ENCODE measurements at regions not wholly inside any gene's neighbourhood (a gene's known extent, or its start where the extent isn't known, plus 50 kb on each side); places are given as distances from the start of the nearest gene placed in this dataset.

DNA sequence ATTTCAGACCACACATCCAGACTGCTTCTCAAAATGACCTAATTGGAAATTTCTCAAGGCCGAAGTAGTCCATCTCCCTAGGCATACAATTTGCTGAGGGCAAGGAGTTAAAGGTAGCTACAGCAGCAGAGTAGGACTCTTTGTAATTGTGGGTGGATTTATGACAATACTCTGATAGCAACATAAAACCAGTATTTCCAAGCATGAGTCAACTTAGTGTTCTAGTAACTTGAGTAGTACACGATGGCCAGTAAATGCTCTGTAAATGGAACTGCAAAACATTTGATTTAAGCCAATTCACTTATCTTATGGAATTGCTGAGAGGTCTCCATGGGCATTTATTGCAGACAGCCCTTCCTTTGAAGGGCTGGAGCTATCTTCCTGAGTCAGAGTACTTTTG, 352.2 kb downstream of the PLK2 start:
- TF ChIP-seq CTCF (IDR thresholded peaks at IDR 0.05; ENCODE audit: low read depth, low read length) (no peak), POLR2A (IDR thresholded peaks at IDR 0.05; ENCODE audit: extremely low read depth, insufficient read length) (no peak)
- TF ChIP-seq, protein P1, sequence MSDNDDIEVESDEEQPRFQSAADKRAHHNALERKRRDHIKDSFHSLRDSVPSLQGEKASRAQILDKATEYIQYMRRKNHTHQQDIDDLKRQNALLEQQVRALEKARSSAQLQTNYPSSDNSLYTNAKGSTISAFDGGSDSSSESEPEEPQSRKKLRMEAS (IDR thresholded peaks at IDR 0.05; ENCODE audit: low read depth, low read length): no peak
